Activated T-cell treated with anti-CD3 and anti-CD28 coated beads, Interleukin-2, amount 50 U/mL, for 48 hours (primary cell): ENCODE measurements at regions not wholly inside any gene's neighbourhood (a gene's known extent, or its start where the extent isn't known, plus 50 kb on each side); places are given as distances from the start of the nearest gene placed in this dataset.
"Not testable (repeated sequence)": the region's sequence is repeated elsewhere in the genome, so short reads cannot be mapped to it uniquely, and the experiment has no call there.

Experiments used
- DNase-seq, 2 experiments: peaks; one replicate each; pipeline ENCODE4 v3.0.0-alpha.2; 2020

DNA sequence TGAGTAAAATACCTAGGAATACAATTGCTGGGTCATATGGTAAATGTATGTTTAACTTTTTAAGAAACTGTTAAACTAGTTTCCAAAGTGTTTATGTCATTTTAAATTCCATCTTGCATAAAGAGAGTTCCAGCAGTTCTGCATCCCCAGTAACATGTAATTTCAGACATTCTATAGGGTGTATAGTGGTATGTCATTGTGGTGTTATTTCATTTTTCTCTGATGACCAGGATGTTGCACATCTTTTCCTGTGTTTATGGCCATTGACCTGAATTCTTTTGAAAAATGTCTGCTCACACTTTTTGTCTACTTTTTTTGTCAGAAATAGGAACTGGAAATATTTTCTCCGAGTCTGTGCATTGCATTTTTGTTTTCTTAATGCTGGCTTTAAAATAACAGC lies 128.9 kb downstream of the TMEM200A start:
- DNase-seq = no peak

DNA sequence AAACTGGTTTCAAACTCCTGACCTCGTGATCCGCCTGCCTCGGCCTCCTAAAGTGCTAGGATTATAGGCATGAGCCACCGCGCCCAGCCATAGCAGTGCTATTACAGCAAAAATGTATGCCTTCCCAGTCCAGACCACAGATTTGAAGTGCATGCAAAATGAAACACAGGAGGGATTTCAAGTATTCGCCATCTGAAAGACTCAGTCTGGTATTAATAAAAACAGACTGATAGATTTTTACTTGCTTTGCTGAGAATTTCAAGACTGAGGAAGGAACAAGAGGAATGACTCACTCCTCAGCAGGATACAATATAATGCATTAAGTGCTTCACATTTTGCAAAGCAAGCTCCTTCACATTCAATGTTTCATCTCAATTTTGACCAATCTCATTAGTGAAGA lies 134.9 kb downstream of the TMEM200A start:
- no peak for DNase-seq

DNA sequence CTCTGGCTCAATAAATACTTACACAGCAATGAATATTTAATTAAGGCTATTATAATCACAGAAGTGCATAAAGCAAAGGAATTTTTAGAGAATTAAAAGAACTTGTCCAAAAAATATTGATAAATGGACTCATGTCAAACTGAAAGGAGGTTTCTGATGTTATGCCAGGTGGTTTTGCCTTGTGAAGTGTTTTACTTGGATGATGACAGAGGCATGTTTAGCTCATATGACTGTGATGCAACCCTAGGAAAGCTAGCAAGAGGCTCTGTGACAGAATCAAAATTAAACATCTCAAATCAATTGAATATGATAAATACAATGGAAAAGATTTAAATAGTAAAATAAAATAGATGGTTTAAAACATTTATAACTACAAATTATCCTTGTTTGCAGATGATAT lies 137.3 kb downstream of the TMEM200A start:
- no peak for DNase-seq

DNA sequence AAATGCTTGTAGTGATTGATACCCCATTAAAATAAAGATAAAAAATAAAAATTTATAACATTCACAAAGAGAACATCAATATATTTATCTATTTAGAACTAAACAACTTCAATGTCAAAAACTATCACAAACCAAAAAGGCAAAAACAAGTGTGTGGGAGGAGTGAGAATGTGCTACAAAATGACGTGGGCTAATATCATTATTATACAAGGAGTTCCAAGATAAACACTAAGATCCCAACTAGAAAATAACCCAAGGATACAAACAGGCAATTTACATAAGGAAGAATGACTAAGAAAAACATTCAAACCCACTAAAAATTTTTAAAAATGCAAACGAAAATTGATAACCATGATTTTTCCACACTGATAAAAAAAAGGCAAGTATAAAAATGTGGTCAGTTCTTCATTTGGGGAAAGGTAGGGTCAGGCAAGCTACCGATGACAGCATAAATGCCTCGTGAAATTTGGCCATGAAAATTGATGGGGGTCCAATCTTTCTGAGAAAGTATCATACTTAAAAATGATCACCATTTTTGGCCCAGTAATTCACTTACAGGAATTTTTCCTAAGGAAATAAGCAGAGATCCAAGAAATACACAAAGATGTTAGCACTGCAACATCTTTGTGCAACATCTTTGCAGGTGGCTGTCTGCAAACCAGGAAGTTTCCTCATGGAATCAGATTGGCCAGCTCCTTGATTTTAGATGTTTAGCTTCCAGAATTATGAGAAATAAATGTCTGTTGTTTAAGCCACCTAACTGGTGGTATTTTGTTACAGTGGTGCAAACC lies 140.2 kb downstream of the TMEM200A start:
- no peak for DNase-seq

DNA sequence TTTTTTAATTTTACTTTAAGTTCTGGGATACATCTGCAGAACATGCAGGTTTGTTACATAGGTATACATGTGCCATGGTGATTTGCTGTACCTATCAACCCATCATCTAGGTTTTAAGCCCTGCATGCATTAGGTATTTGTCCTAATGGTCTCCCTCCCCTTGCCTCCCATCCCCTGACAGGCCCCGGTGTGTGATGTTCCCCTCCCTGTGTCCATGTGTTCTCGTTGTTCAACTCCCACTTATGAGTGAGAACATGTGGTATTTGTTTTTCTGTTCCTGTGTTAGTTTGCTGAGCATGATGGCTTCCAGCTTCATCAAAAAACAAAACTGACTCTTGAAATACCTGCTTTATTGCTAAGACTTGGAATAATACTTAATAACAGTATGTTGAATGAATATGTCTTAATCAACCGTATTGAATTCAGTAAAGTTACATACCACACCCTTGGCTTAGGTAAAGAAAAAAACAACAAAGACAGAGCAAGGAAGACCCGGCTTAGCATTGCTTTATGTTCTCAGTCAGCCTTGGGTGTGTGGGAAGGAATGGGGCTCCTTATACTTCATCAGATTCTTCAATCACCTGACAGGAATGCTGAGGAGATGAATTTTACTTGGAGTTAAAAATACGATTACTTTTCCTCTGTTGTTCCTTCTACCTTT lies 141.3 kb downstream of the TMEM200A start:
- DNase-seq = not testable (repeated sequence)

DNA sequence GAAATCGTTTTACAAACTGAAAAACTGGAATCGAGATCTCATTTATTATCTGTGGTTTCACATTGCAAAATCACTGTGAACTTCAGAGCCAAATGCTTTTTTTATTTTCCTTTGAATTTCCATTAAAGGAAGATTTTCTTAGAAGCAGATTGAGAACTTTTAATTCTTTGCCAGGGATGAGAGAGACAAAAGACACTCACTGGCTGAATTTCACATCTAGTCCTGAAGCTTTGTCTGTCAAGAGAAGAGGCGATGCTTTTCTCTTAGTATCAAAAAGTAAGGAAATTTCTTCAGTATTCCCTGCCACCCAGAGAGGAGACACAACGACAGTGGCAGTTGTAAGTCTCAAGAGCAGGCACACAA lies 141.8 kb downstream of the TMEM200A start:
- DNase-seq = no peak

DNA sequence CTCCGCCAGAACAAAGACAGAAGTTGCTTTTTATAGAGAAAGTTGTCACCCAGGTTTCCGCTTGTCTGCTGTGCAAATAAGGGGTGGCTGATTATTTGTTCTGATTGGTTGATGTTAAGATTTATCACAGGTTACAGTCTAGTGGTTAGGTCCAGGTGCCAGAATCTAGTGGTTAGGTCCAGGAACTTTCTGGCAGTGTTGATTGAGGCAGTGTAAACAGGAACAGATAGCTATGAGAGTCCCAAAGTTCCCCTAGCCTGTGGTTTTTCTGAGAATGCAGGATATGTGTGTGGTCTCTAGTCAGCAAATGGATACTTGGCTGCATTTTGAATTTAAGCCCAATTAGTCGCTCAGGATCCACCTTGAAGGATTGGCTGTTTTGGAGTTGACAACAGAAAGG lies 148.0 kb downstream of the TMEM200A start:
- DNase-seq = peak; percentile 29 to 41

DNA sequence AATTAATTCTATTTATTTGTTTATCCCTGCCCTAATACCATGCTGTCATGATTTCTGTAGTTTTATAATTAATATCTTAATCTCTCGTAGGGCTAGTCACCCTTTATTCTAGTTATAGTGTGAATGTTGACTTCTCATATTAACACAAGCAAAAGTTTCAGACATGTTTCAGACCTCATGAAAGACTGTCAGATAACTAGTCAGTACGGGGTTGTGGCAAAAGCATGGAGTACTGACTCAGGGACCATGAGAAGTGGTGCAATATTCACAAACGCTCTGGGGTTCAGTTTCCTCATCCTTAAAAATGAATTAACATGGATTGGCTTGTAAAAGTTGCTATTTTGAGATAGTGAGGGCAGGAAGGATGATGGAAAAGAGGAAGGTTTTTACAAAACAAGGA lies 148.9 kb downstream of the TMEM200A start:
- no peak for DNase-seq

DNA sequence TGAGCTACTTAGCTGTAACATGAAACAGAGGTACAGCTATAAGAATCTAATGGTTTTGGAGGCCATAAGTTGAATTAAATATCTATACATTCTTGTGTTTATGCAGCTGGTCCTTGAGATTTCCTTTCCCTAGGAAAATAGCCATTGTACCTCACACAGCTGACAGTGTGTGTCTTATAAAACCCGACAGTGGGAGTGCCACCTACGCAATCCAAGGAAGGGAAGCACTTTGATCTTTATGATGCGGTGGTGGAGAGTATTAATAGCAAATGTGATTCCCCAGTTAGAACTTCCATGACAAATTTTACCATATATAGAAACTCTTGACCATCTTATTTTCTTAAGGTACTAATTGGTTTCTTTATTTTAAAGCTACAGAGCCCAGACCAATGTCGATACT lies 149.5 kb downstream of the TMEM200A start:
- no peak for DNase-seq

DNA sequence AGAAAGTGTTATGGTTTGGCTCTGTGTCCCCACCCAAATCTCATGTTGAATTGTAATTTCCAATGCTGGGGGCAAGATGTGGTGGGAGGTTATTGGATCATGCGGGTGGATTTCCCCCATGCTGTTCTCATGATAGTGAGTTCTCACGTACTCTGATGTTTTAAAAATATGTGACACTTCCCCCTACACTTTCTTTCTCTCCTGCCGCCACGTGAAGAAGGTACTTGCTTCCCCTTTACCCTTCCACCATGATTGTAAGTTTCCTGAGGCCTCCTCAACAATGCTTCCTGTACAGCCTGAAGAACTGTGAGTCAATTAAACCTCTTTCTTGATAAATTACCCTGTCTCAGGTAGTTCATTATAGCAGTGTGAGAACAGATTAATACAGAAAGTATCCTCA lies 150.8 kb downstream of the TMEM200A start:
- no peak for DNase-seq

DNA sequence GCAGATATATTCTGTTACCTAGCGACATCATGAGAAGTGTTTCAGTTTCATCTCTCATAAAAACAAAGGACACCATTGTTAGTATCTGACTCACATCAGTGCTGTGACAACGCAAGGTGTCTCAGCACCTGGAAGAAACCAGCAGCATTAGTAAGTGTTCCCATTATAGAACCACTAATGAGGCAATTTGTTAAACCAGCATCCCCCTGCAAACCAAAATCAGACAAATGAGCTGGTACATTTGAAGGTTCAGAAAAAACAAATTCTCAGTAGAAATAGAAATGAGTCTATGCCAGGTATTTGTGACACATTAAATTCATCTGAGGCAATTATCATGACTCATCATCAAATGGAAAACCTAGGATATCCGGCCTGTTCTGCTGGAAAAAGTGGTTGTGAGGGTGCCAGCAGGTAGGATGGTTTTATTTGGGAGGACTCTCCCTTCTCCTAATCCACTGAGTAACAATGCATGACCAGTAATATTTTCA lies 151.7 kb downstream of the TMEM200A start:
- DNase-seq = no peak

DNA sequence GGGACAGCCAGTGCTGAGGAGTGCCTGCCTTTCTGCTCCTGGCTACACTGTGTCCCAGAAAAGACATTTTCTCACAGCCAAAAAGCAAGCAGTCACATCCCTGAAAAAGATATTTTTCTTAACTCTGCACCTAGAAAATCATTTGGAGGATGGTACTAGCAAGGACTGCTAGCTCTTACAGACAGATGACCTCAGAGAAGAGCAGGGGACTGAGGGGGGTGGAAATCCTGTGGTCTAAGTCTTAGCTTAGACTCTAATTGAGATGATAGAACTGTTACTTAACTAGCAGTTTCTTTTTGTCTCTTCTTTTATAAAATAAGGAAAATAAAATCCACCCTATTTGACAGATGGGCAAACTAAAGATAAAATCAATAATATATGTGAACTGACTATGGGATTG lies 152.8 kb downstream of the TMEM200A start:
- no peak for DNase-seq

DNA sequence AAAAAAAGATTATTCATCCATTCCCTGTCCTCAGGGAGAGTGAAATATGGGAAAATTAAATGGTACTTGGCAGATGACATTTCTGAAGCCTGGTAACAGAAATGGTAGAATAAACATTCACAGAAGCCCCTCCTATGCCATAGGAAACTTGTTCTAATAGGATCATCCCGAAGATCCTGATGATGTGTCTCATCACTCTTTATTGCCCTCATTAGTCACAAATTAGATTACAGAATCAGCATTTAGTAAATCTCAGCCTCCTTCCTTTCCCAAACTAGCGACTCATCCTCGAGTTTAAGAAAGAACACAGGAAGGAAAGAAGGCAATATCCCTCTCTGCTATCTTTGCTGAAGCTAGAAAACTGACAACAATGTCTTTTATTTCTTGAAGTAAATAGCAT lies 154.4 kb downstream of the TMEM200A start:
- no peak for DNase-seq

DNA sequence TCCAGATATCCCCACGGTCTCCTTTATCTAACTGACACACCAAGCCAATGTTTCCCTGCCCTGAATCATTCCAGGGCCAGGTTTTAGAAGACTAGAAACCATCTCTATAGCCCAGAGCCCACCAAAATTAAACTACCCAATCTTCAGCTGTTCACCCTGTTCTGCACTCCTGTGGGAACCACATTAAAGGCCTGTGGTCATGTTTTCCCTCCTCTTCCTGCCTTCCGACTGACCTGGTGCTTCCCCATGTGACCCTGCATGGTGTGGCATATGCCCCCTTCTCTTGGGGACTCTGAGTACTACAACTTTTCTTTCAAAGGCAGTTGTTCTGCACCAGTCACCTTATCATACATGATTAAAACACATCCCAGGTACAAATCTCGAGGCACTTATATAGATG lies 155.0 kb downstream of the TMEM200A start:
- DNase-seq = no peak

DNA sequence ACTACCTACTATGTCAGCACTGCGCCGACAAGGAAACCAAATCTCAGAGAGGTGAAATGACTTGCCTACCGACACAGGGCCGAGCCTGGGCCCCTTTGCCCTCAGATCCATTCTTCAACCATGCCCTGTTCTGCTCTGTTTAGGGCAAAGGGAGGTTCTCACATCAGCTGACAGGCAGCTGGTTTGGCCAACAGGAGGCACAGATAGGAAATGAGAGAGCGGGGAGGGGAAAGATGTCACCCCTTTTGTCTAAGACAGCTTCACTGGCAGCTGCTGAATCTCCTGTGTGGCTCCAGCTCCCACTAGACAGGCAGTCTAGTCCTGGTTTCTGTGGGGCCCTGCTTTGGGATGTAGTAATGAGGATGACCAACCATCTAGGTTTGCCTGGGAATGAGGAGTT lies 158.7 kb downstream of the TMEM200A start:
- no peak for DNase-seq

DNA sequence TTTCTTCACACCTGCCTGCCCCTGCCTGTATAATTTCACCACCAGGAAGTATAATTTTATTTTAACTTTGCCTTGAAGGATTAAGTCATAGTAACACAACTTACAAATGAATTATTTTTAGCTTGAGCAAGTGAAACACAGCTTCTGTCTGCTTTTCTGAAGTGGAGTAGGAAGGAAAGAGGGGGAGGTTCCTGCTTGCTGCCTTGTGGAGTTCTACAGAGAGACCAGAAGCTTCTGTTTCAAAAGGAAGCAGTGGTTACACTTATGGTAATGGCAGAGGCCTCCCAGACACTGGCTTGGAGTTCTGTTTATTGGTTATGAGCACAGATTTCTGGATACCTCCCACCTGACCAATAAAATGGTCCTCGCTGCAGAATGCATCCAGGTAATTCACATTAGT lies 159.6 kb downstream of the TMEM200A start:
- DNase-seq = no peak

DNA sequence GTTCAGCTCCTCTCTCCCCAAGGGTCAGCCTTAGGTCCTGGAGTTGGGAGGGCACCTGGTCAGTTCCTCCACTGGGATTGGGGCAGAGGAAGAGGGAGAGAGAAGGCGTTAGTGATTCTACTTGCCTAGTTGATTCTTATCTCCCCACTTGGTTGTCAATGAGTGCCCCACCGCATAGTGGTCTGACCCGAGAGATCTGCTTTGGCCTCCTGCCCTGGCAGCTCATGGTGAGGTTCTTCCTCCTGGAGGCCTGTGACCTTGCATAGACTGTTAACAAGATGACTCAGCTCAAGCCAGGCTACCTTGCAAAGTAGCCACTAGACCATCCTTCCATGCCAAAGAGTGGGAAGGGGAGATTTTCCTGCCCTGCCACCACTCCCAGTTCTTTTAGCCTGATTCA lies 160.6 kb downstream of the TMEM200A start:
- DNase-seq = no peak

DNA sequence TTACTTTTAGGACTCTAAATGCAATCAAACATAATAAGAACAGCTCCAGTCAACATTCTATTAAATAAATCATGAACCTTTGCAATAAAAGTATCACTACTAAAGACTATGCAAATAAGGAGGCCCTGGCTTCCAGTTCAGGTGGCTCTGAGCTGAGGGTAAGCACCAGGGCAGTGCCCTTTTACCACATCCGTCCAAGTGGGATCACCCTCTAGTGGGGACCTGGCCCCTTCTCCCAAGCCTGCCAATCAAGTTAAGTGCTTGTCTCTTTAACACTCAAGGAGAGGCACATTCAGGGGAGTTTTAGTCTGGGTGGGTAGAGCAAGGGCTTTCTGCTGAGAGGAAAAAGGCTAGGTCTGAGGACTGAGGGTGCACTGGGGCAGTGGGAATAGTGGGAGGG lies 161.4 kb downstream of the TMEM200A start:
- DNase-seq = no peak

DNA sequence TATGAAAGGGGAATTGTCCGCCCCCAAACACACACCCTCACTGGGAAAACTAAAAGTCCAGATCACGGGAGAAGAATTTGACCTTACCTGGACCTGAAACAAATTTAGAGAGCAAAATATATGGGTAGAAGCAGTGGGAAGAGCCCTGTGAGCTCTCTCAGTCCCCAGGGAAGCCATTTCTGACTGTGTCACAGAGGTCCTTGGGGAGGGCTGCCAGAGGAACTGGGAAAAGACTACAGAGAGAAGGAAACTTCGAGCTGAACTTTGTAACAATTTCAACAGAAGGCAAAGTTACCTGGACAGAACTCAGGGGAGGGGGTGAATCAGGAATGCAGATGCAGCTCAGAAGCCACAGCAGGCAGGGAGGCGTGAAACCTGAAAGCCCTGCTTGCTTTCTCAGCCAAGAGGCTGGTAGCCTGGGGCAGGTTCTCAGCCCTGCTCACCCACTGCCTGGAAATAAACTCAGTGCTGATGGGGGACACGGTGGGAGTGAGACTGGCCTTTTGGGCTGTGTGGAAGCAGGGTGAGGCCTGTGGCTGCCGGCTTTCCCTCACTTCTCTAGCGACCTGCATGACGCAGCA lies 163.8 kb downstream of the TMEM200A start:
- no peak for DNase-seq

DNA sequence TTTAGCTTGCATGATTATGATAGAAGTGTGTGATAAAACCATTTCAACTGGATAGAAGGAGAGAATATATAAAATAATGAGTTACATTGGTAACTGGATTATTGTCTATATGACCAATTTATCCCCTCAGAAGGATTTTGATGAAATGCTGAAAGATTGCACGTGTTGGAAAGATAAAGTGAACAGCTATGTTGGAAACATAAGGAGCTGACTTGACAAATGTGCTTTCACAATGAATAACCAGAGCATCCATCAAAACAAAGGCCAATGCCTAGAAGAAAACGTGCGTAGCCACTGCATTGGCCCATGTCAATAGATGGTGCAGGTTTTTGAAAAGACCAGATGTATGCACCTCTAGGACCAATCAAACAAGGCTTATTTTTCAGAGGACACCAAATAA lies 168.8 kb downstream of the TMEM200A start:
- DNase-seq = no peak

DNA sequence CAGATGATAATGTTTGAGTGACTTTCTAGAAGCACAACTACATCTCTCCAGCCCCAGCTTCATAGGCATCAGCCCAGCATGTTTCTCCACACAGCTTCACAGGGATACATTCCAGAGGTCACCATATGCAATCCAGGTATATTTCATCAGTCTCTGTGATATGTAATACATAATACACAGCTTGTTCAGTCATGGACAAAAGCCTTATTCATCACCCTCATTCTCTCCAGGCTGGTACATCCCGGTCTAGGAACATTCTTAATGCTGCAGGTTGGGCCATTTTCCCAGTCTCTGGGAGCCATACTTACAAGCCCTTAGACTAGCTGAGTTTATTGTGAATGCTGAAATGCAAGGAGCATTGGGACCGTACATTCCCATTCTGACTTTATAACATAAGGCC lies 169.4 kb downstream of the TMEM200A start:
- DNase-seq = no peak

DNA sequence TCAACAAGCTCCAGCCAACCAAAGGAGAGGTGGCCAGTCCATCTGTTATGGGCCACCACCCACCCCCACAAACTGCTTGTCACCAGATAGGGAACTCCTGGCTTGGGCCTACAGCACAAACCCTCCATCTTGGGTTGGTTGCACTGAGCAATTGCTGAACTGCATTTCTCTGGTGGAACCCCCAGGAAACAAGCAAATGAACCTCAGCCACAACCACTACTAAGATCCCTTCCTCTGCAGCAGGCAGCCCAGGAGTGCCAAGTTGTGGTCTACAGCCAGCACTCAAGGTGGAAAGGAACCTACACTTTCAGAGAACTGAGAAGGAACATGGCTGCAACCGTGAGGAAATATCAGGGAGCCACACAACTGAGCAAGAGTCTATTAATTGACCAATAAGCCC lies 171.6 kb downstream of the TMEM200A start:
- no peak for DNase-seq

DNA sequence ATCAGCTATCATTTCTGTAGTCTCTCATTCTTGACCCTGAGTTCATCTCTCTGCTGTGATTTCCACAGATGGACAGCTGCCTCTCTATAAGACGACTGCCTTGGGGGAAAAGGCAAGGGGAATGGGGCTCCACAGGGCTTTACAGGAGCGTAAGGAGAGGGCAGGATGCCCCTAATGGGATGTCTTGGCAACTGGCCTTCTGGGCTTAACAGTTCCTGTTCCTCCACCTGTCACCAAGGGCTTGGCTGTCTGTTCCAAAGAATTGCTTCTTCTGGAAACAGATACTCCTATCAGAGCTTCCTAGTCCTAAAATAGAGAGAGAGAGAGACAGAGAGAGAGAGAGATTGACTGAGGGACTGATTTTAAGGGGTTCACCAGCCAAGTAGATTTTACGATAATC lies 181.9 kb downstream of the TMEM200A start:
- no peak for DNase-seq

DNA sequence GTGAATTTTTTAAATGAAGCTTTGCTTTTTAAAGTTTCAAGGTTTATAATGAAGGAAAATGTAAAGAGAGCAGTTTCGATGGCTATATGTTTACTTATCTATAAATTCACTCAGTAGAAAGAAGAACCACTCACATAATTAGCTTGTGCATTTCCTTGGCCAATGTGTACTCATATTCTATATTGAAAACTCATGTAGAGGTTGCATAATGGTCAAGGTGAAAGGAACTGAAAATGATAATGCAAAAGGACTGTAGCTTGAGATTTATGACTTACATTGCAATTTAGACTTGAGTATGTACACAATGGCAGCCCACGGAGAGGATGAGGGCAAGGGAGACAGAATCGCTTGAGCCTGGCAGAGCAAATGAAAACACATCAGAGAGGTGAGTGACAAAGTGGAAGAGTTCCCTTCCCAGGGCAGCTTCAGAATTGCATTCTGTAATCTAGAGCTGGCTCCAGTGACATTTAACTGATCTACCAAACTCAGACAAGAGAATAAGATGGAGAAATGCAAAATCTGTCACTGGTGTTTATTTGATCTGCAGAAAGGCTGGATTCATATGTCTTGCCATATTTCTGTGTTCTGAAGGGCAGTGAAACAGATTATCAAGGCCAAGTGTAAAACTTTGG lies 191.8 kb downstream of the TMEM200A start:
- DNase-seq = no peak
